Astrocyte of the cerebellum (primary cell): ENCODE measurements at regions not wholly inside any gene's neighbourhood (a gene's known extent, or its start where the extent isn't known, plus 50 kb on each side); places are given as distances from the start of the nearest gene placed in this dataset.
"Not testable (repeated sequence)": the region's sequence is repeated elsewhere in the genome, so short reads cannot be mapped to it uniquely, and the experiment has no call there.

ENCODE experiments used
- DNase-seq: peaks from one replicate; pipeline ENCODE4 v3.0.0-alpha.2; 2011; ENCODE audit warnings: low read depth
- H3K4me3 ChIP-seq: 2 replicates; pipeline ENCODE4 v1.5.1; 2011; ENCODE audit warnings: mild to moderate bottlenecking, low read depth, low read length, moderate library complexity
- CTCF ChIP-seq: IDR thresholded peaks from 2 replicates; pipeline ENCODE4 v1.5.1; 2012; ENCODE audit warnings: low read length, low read depth, moderate library complexity, mild to moderate bottlenecking; ENCODE audit errors: missing control alignments
- in situ Hi-C: cut with HindIII; loops from 2 replicates; pipeline ENCODE4 v1.10.0; 2017; ENCODE audit warnings: low sequenced_read_pairs

- no peak for DNase-seq
Measured at GRCh38 chr4:126396121-126396520, 1081.4 kb downstream of the FAT4 start.

DNA sequence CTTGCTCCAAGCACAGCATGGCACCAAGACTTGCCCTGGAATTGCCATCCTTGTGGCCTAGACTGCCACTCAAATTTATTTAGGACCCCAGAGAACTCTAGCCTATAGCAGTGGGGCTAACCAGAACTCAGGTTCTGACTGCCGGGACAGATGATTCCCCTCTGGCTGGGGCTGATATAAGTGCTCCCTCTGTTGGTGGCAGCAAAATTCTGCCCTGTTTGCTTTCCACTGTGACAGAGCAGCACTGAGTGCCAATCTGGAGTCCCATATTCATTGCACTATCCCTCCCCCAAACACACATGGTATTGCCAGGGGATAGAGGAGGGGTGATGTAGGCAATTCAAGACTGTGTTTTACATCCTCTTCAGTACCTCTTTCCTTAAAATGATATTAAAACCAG is 1081.9 kb downstream of the FAT4 start:
- no peak for TF ChIP-seq CTCF
- DNase-seq = no peak
- H3K4me3 ChIP-seq = no peak overlapping the region
- in situ Hi-C loops = no loop called here

More at GRCh38 chr4:126396121-126396520, 1081.4 kb downstream of the FAT4 start:
- in situ Hi-C loops = no loop called here
- TF ChIP-seq CTCF = no peak
- H3K4me3 ChIP-seq = no peak overlapping the region

- TF ChIP-seq CTCF = no peak
- no peak overlapping the region for H3K4me3 ChIP-seq
- in situ Hi-C loops = no loop called here
- no peak for DNase-seq
Measured at GRCh38 chr4:126404549-126404948, 1089.8 kb downstream of the FAT4 start.

GRCh38 chr4:126405369-126405982 is 1090.7 kb downstream of the FAT4 start:
- peak; percentile 4 for DNase-seq
- H3K4me3 ChIP-seq = no peak overlapping the region
- in situ Hi-C loops = no loop called here
- TF ChIP-seq CTCF = peak; percentile 53

DNA sequence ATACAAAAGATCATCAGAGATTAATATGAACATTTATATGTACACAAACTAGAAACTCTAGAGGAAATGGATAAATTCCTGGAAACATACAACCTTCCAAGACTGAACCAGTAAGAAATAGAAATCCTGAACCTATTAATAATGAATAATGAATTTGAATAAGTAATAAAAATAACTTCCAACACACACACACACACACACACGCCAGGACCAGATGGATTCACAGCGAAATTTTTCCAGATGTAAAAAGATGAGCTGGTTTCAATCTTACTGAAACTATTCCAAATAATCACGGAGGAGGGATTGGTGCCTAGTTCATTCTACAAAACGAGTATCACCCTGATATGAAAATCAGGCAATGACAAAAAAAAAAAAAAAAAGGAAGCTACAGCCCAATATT is 1095.0 kb downstream of the FAT4 start:
- no peak overlapping the region for H3K4me3 ChIP-seq
- in situ Hi-C loops = no loop called here

DNA sequence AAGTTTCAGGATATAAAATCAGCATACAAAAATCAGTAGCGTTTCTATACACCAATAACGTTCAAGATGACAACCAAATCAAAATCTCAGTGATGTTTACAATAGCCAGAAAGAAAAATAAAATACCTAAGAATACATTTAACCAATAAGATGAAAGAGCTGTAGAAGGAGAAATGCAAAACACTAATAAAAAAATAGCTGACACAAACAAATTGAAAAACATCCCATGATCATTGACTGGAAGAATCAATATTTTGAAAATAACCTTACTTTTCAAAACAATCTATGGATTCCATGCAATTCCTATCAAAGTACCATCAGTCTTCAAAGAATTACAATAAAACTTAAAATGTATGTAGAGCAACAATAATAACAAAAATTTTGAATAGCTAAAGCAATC is 1096.3 kb downstream of the FAT4 start:
- in situ Hi-C loops = no loop called here
- no peak overlapping the region for H3K4me3 ChIP-seq
- no peak for TF ChIP-seq CTCF
- no peak for DNase-seq

More for the DNA sequence above, 1095.0 kb downstream of the FAT4 start:
- no peak for TF ChIP-seq CTCF
- no peak for DNase-seq

DNA sequence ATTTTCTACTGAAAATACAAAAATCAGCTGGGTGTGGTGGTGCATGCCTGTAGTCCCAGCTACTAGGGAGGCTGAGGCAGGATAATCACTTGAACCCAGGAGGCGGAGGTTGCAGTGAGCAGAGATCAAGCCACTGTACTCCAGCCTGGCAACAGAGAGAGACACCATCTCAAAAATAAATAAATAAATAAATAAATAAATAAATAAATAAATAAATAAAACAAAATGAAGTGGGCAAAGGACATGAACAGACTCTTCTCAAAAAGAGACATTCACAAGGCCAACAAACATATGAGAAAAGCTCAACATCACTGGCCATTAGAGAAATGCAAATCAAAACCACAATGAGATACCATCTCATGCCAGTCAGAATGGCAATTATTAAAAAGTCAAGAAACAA is 1097.6 kb downstream of the FAT4 start:
- DNase-seq, H3K4me3 ChIP-seq, in situ Hi-C loops: not testable (repeated sequence)
